AG08396 (cell line): ENCODE measurements at regions not wholly inside any gene's neighbourhood (a gene's known extent, or its start where the extent isn't known, plus 50 kb on each side); places are given as distances from the start of the nearest gene placed in this dataset.

Source experiments
- DNase-seq: peaks from one replicate; pipeline ENCODE4 v3.0.0; 2012; ENCODE audit warnings: low spot score, mixed read lengths

DNA sequence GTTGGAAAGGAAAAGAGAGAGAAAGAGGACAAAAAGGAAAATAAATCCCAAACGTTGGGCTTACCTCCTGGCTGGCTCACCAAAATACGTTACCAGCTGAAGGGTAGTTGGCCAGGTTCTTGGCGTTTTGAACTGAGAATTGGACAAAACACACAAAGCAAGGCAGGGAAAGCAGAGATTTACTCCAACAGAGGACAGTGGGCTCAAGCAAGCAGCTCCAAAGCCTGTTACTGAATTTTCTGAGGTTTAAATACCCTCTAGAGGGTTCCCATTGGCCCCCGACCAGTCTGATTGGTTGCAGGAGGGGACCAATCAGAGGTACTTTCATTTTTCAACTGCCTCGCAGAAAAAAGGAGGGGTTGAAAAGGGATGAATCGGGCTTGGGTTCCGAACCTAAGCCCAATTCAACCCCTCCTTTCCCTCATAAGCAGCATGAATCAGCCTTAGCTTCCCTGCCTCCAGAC, 55.6 kb upstream of the ALOX12 start:
- peak; percentile 38 for DNase-seq

DNA sequence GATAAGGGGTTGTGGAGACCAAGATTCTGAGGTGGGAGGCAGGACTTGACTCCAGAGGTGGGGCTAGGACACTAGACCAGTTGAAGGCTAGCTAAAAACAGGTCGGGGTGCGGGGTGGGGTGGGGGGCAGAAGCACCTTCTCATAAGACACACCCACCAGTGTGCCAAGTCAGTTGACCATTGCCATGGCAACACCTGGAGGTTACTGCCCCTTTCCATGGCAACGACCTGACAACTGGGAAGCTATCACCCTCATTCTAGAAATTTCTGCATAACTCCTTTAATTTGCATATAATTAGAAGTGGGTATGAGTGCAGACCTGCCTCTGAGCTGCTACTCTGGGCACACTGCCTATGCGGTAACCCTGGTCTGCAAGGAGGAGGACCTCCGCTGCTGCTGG, 53.9 kb upstream of the ALOX12 start:
- DNase-seq = no peak

- no peak for DNase-seq
Measured at GRCh38 chr17:6943406-6943805, 52.4 kb upstream of the ALOX12 start.
